ENCODE measurements at regions not wholly inside any gene's neighbourhood (a gene's known extent, or its start where the extent isn't known, plus 50 kb on each side); places are given as distances from the start of the nearest gene placed in this dataset.

DNA sequence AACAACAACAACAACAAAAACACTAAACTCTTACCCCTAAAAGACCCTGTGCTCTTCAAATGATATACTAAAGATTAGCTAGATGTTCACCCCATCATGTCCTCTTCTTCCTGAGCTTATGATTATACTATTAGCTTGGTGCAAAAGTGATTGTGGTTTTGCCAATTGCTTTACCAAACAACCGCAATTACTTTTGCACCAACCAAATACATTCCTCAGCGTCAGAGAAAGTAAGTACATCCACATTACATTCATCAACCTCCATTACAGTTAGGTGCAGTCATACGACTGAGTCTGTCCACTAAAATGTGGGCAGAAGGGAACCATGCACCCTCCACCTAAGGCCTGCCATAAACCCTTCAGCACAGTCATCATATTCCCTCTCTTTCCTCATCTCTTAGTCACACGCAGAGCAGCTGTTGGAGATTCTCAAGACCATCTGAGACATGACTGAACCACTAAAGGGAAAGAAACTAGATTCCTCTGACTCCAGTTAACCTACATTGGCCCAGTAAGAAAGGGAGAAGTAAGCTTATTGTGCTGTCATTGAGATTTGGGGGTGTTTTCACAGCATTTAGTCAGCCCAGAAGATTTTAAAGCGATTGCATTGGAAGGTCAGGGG, 181.6 kb upstream of the TLE4 start:
- TF ChIP-seq, protein P1, sequence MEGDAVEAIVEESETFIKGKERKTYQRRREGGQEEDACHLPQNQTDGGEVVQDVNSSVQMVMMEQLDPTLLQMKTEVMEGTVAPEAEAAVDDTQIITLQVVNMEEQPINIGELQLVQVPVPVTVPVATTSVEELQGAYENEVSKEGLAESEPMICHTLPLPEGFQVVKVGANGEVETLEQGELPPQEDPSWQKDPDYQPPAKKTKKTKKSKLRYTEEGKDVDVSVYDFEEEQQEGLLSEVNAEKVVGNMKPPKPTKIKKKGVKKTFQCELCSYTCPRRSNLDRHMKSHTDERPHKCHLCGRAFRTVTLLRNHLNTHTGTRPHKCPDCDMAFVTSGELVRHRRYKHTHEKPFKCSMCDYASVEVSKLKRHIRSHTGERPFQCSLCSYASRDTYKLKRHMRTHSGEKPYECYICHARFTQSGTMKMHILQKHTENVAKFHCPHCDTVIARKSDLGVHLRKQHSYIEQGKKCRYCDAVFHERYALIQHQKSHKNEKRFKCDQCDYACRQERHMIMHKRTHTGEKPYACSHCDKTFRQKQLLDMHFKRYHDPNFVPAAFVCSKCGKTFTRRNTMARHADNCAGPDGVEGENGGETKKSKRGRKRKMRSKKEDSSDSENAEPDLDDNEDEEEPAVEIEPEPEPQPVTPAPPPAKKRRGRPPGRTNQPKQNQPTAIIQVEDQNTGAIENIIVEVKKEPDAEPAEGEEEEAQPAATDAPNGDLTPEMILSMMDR (IDR thresholded peaks at IDR 0.05) = no peak
- no peak for TF ChIP-seq EP300 (IDR thresholded peaks at IDR 0.05)
- no peak for TF ChIP-seq POLR2A (IDR thresholded peaks at IDR 0.05)

Data from ovary (tissue), 3 donors.